HG02870 (cell line): ENCODE measurements at regions not wholly inside any gene's neighbourhood (a gene's known extent, or its start where the extent isn't known, plus 50 kb on each side); places are given as distances from the start of the nearest gene placed in this dataset.

Source experiments
- ATAC-seq: cut with Tn5 transposase; IDR thresholded peaks from one replicate; pipeline ENCODE4 v1.9.1; 2021; ENCODE audit warnings: mild to moderate bottlenecking, moderate library complexity; ENCODE audit not compliant: unreplicated experiment

- ATAC-seq, result no peak
Observed at GRCh38 chr6:21420146-21420878, 173.2 kb upstream of the SOX4 start.

- no peak for ATAC-seq
Observed at GRCh38 chr6:21420926-21421325, 172.6 kb upstream of the SOX4 start.

- ATAC-seq, result no peak
Observed at GRCh38 chr6:21423106-21423854, 170.3 kb upstream of the SOX4 start.

- ATAC-seq, result no peak
Observed at GRCh38 chr6:21426841-21427490, 166.6 kb upstream of the SOX4 start.

- no peak for ATAC-seq
Observed at GRCh38 chr6:21429291-21429690, 164.3 kb upstream of the SOX4 start.

- ATAC-seq, result no peak
Observed at GRCh38 chr6:21431526-21431925, 162.0 kb upstream of the SOX4 start.

GRCh38 chr6:21436625-21437024, 156.9 kb upstream of the SOX4 start:
- ATAC-seq, result no peak

GRCh38 chr6:21437581-21437980, 156.0 kb upstream of the SOX4 start:
- no peak for ATAC-seq

GRCh38 chr6:21438237-21438985, 155.1 kb upstream of the SOX4 start:
- ATAC-seq, result peak; percentile 98

GRCh38 chr6:21438986-21439352, 154.6 kb upstream of the SOX4 start:
- peak; percentile 34 for ATAC-seq

GRCh38 chr6:21441386-21441785, 152.2 kb upstream of the SOX4 start:
- no peak for ATAC-seq

GRCh38 chr6:21442874-21443273, 150.7 kb upstream of the SOX4 start:
- no peak for ATAC-seq

- ATAC-seq, result no peak
Observed at GRCh38 chr6:21444711-21445260, 148.8 kb upstream of the SOX4 start.

GRCh38 chr6:21447987-21448386, 145.6 kb upstream of the SOX4 start:
- ATAC-seq, result no peak

- no peak for ATAC-seq
Observed at GRCh38 chr6:21448485-21449109, 145.0 kb upstream of the SOX4 start.

GRCh38 chr6:21450149-21450548, 143.4 kb upstream of the SOX4 start:
- no peak for ATAC-seq

- ATAC-seq, result no peak
Observed at GRCh38 chr6:21450628-21451027, 142.9 kb upstream of the SOX4 start.

GRCh38 chr6:21451546-21452013, 142.0 kb upstream of the SOX4 start:
- ATAC-seq, result no peak

GRCh38 chr6:21454262-21454661, 139.3 kb upstream of the SOX4 start:
- no peak for ATAC-seq

- no peak for ATAC-seq
Observed at GRCh38 chr6:21455071-21455470, 138.5 kb upstream of the SOX4 start.
